Osteoblast (primary cell): ENCODE measurements at regions not wholly inside any gene's neighbourhood (a gene's known extent, or its start where the extent isn't known, plus 50 kb on each side); places are given as distances from the start of the nearest gene placed in this dataset.

ENCODE experiments used
- DNase-seq: peaks from one replicate; pipeline ENCODE4 v3.0.0; 2011; ENCODE audit warnings: low spot score, mixed read lengths; ENCODE audit not compliant: insufficient read length; ENCODE audit errors: missing footprints
- H2AFZ ChIP-seq: 2 replicates; pipeline ENCODE4 v1.6.0; 2011; ENCODE audit warnings: mild to moderate bottlenecking, low read length
- H3K27ac ChIP-seq: 2 replicates; pipeline ENCODE4 v1.5.1; 2011; ENCODE audit warnings: mild to moderate bottlenecking, low read depth, low read length, moderate library complexity
- H3K27me3 ChIP-seq: 2 replicates; pipeline ENCODE4 v1.6.0; 2012; ENCODE audit warnings: mild to moderate bottlenecking, control low read depth, inconsistent platforms, low read length, moderate library complexity; ENCODE audit not compliant: insufficient read depth
- H3K36me3 ChIP-seq: 2 replicates; pipeline ENCODE4 v1.5.1; 2011; ENCODE audit warnings: mild to moderate bottlenecking, low read length, control low read depth, moderate library complexity; ENCODE audit not compliant: insufficient read depth
- H3K4me1 ChIP-seq: 2 replicates; pipeline ENCODE4 v1.5.1; 2011; ENCODE audit warnings: mild to moderate bottlenecking, low read length, control low read depth, moderate library complexity; ENCODE audit not compliant: insufficient read depth
- H3K4me2 ChIP-seq: 2 replicates; pipeline ENCODE4 v1.6.0; 2011; ENCODE audit warnings: mild to moderate bottlenecking, low read length; ENCODE audit not compliant: insufficient read depth
- H3K4me3 ChIP-seq: fragments of 200-600 bp; sonication (generic); 3 replicates; pipeline ENCODE4 v1.5.1; 2012; ENCODE audit warnings: mild to moderate bottlenecking, low read length, inconsistent platforms; ENCODE audit not compliant: insufficient read depth
- H3K79me2 ChIP-seq: 2 replicates; pipeline ENCODE4 v1.6.0; 2012; ENCODE audit warnings: mild to moderate bottlenecking, low read length, control low read depth, inconsistent platforms; ENCODE audit not compliant: insufficient read depth
- H3K9me3 ChIP-seq: 2 replicates; pipeline ENCODE4 v1.5.1; 2011; ENCODE audit warnings: low read depth, low read length, control low read depth
- H4K20me1 ChIP-seq: 2 replicates; pipeline ENCODE4 v1.6.0; 2012; ENCODE audit warnings: mild to moderate bottlenecking, low read length, control low read depth; ENCODE audit not compliant: insufficient read depth
- CTCF ChIP-seq: IDR thresholded peaks from 2 replicates; pipeline ENCODE4 v1.5.1; 2011; ENCODE audit warnings: mild to moderate bottlenecking, low read depth, low read length, moderate library complexity; ENCODE audit errors: extremely low read depth

GRCh38 chr6:68252632-68253031 is 382.4 kb upstream of the ADGRB3 start:
- no peak overlapping the region for H3K27ac ChIP-seq
- H3K4me2 ChIP-seq: no peak overlapping the region
- H3K27me3 ChIP-seq: no peaks in the 10 kb centered on the region
- no peaks in the 10 kb centered on the region for H4K20me1 ChIP-seq
- H3K79me2 ChIP-seq: no peaks in the 10 kb centered on the region
- H2AFZ ChIP-seq: no peak overlapping the region
- no peaks in the 10 kb centered on the region for H3K36me3 ChIP-seq
- TF ChIP-seq CTCF: no peak
- no peak for DNase-seq
- H3K9me3 ChIP-seq: peaks cover 3% of the 10 kb centered on the region
- no peak overlapping the region for H3K4me3 ChIP-seq
- H3K4me1 ChIP-seq: no peaks in the 10 kb centered on the region

- Histone ChIP-seq H3K36me3 (no peaks in the 10 kb centered on the region), H3K4me1 (no peaks in the 10 kb centered on the region), H3K27ac (no peak overlapping the region), H2AFZ (no peak overlapping the region), H3K4me3 (no peak overlapping the region), H4K20me1 (no peaks in the 10 kb centered on the region), H3K79me2 (no peaks in the 10 kb centered on the region), H3K27me3 (no peaks in the 10 kb centered on the region), H3K9me3 (peaks cover 3% of the 10 kb centered on the region), H3K4me2 (no peak overlapping the region)
- no peak for TF ChIP-seq CTCF
- DNase-seq: no peak
These were observed 387.3 kb upstream of the ADGRB3 start for GRCh38 chr6:68247782-68248181.

GRCh38 chr6:68240726-68241125 is 394.4 kb upstream of the ADGRB3 start:
- DNase-seq: no peak
- H2AFZ ChIP-seq: no peak overlapping the region
- no peaks in the 10 kb centered on the region for H3K27me3 ChIP-seq
- H3K4me1 ChIP-seq: no peaks in the 10 kb centered on the region
- no peak overlapping the region for H3K4me3 ChIP-seq
- no peaks in the 10 kb centered on the region for H3K79me2 ChIP-seq
- TF ChIP-seq CTCF: no peak
- H3K27ac ChIP-seq: no peak overlapping the region
- no peaks in the 10 kb centered on the region for H4K20me1 ChIP-seq
- no peak overlapping the region for H3K4me2 ChIP-seq
- H3K9me3 ChIP-seq: peaks cover 3% of the 10 kb centered on the region
- no peaks in the 10 kb centered on the region for H3K36me3 ChIP-seq

- Histone ChIP-seq H2AFZ (no peak overlapping the region), H3K36me3 (no peaks in the 10 kb centered on the region), H3K4me1 (no peaks in the 10 kb centered on the region), H3K9me3 (no peaks in the 10 kb centered on the region), H3K79me2 (no peaks in the 10 kb centered on the region), H3K4me2 (no peak overlapping the region), H3K4me3 (no peak overlapping the region), H3K27me3 (no peaks in the 10 kb centered on the region), H4K20me1 (no peaks in the 10 kb centered on the region), H3K27ac (no peak overlapping the region)
- TF ChIP-seq CTCF: no peak
- no peak for DNase-seq
These were observed 396.0 kb upstream of the ADGRB3 start for GRCh38 chr6:68239034-68239433.
